ENCODE measurements at regions not wholly inside any gene's neighbourhood (a gene's known extent, or its start where the extent isn't known, plus 50 kb on each side); places are given as distances from the start of the nearest gene placed in this dataset.

DNA sequence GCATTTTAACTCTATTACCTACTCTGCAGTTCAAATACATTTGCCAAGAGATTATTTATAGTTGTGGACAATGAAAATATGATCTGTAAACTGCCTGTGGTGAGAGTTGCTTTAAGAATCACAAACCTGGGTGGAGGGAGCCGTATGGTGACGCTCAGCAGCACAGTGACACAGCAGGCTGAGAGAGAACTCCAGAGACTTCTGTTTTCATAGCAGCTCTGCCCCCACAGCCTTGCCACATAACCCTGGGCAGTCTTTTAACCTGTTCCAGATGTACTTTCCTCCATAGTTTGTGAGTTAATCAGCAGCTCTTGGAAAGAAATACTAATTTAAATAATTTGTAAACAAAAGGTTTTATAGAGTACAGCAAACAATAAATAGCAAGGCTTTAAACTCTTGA lies 450.5 kb downstream of the ELAVL2 start:
- Histone ChIP-seq H3K27ac (ENCODE audit: low read depth, low read length) (no peak overlapping the region), H3K4me3 (ENCODE audit: low read length) (no peak overlapping the region), H3K36me3 (ENCODE audit: control insufficient read depth, insufficient read depth, low read length) (no peaks in the 10 kb centered on the region), H3K4me1 (ENCODE audit: control insufficient read depth, insufficient read depth, low read length) (no peaks in the 10 kb centered on the region), H3K9ac (ENCODE audit: low read length) (no peak overlapping the region), H3K27me3 (ENCODE audit: control insufficient read depth, insufficient read depth, low read length) (no peaks in the 10 kb centered on the region)

GRCh38 chr9:23379842-23380241 lies 446.2 kb downstream of the ELAVL2 start:
- no peaks in the 10 kb centered on the region for H3K4me1 ChIP-seq (ENCODE audit: control insufficient read depth, insufficient read depth, low read length)
- no peak overlapping the region for H3K4me3 ChIP-seq (ENCODE audit: low read length)
- no peaks in the 10 kb centered on the region for H3K36me3 ChIP-seq (ENCODE audit: control insufficient read depth, insufficient read depth, low read length)
- H3K27me3 ChIP-seq (ENCODE audit: control insufficient read depth, insufficient read depth, low read length): no peaks in the 10 kb centered on the region
- H3K9ac ChIP-seq (ENCODE audit: low read length): no peak overlapping the region
- H3K27ac ChIP-seq (ENCODE audit: low read depth, low read length): no peak overlapping the region

- H3K27ac ChIP-seq (ENCODE audit: low read depth, low read length): no peak overlapping the region
- no peaks in the 10 kb centered on the region for H3K4me1 ChIP-seq (ENCODE audit: control insufficient read depth, insufficient read depth, low read length)
- H3K4me3 ChIP-seq (ENCODE audit: low read length): no peak overlapping the region
- H3K9ac ChIP-seq (ENCODE audit: low read length): no peak overlapping the region
- no peaks in the 10 kb centered on the region for H3K27me3 ChIP-seq (ENCODE audit: control insufficient read depth, insufficient read depth, low read length)
- H3K36me3 ChIP-seq (ENCODE audit: control insufficient read depth, insufficient read depth, low read length): no peaks in the 10 kb centered on the region
Observed at GRCh38 chr9:23380821-23381220, 445.2 kb downstream of the ELAVL2 start.

GRCh38 chr9:23382418-23382817 lies 443.6 kb downstream of the ELAVL2 start:
- Histone ChIP-seq H3K27me3 (ENCODE audit: control insufficient read depth, insufficient read depth, low read length) (no peaks in the 10 kb centered on the region), H3K36me3 (ENCODE audit: control insufficient read depth, insufficient read depth, low read length) (no peaks in the 10 kb centered on the region), H3K27ac (ENCODE audit: low read depth, low read length) (no peak overlapping the region), H3K4me3 (ENCODE audit: low read length) (no peak overlapping the region), H3K9ac (ENCODE audit: low read length) (no peak overlapping the region), H3K4me1 (ENCODE audit: control insufficient read depth, insufficient read depth, low read length) (no peaks in the 10 kb centered on the region)

GRCh38 chr9:23394189-23394588 lies 431.9 kb downstream of the ELAVL2 start:
- H3K4me1 ChIP-seq (ENCODE audit: control insufficient read depth, insufficient read depth, low read length): no peaks in the 10 kb centered on the region
- H3K36me3 ChIP-seq (ENCODE audit: control insufficient read depth, insufficient read depth, low read length): no peaks in the 10 kb centered on the region
- H3K9ac ChIP-seq (ENCODE audit: low read length): no peak overlapping the region
- H3K4me3 ChIP-seq (ENCODE audit: low read length): no peak overlapping the region
- no peak overlapping the region for H3K27ac ChIP-seq (ENCODE audit: low read depth, low read length)
- no peaks in the 10 kb centered on the region for H3K27me3 ChIP-seq (ENCODE audit: control insufficient read depth, insufficient read depth, low read length)

DNA sequence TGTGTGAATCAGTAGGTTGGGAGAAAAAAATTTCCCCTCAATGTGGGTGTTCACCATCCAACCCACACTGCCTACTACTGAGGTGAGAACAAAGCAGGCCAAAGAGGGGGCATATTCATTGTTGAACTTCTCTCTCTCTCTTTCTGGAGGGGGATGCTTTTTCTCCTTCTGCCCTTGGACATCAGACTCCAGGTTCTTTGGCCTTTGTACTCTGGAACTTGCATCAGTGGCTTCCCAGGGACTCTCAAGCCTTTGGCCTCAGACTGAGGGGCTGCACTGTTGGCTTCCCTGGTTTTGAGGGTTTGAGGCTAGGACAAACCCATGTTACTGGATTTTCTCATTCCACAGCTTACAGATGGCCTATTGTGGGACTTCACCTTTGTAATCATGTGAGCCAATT lies 417.2 kb downstream of the ELAVL2 start:
- Histone ChIP-seq H3K27ac (ENCODE audit: low read depth, low read length) (no peak overlapping the region), H3K36me3 (ENCODE audit: control insufficient read depth, insufficient read depth, low read length) (no peaks in the 10 kb centered on the region), H3K4me1 (ENCODE audit: control insufficient read depth, insufficient read depth, low read length) (no peaks in the 10 kb centered on the region), H3K27me3 (ENCODE audit: control insufficient read depth, insufficient read depth, low read length) (no peaks in the 10 kb centered on the region), H3K9ac (ENCODE audit: low read length) (no peak overlapping the region), H3K4me3 (ENCODE audit: low read length) (no peak overlapping the region)

DNA sequence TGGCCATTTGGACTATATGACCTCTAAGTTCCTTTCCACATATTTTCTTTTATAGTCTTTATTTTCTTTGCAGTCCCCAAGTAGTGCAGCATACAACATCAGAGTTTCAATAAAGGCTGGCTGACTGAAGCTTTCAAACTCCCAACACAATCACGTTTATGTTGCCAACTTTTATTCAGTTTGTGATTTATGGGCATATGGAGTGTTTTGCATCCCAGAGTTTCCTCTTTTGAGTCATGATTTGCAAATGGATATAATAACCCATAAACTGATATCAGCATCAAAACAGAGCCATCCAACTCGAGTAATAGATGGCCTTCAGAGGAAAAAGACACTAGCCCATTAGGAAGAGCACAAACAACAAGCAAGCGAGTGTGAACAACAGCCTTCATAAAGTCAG lies 414.0 kb downstream of the ELAVL2 start:
- H3K27me3 ChIP-seq (ENCODE audit: control insufficient read depth, insufficient read depth, low read length): no peaks in the 10 kb centered on the region
- no peaks in the 10 kb centered on the region for H3K36me3 ChIP-seq (ENCODE audit: control insufficient read depth, insufficient read depth, low read length)
- H3K27ac ChIP-seq (ENCODE audit: low read depth, low read length): no peak overlapping the region
- no peaks in the 10 kb centered on the region for H3K4me1 ChIP-seq (ENCODE audit: control insufficient read depth, insufficient read depth, low read length)
- no peak overlapping the region for H3K9ac ChIP-seq (ENCODE audit: low read length)
- H3K4me3 ChIP-seq (ENCODE audit: low read length): no peak overlapping the region

DNA sequence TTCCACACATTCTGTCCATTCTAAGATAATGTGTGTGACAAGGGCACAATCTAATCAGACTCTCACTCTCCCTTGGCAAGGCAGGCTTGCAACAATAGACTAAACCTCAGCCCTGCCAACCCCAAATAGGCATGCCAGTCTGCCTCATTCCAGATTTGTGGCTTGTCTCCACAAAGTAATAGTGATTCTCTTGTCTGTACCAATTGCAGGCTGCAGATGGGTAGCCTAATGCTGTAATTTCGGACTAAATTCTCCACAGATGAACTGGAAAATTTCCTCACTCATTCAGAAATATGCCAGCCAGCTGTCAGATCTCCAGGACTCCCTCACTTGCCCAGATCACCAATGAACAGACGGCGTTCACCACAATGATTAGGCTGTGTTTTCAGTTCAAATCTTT lies 413.6 kb downstream of the ELAVL2 start:
- Histone ChIP-seq H3K9ac (ENCODE audit: low read length) (no peak overlapping the region), H3K4me1 (ENCODE audit: control insufficient read depth, insufficient read depth, low read length) (no peaks in the 10 kb centered on the region), H3K27ac (ENCODE audit: low read depth, low read length) (no peak overlapping the region), H3K36me3 (ENCODE audit: control insufficient read depth, insufficient read depth, low read length) (no peaks in the 10 kb centered on the region), H3K27me3 (ENCODE audit: control insufficient read depth, insufficient read depth, low read length) (no peaks in the 10 kb centered on the region), H3K4me3 (ENCODE audit: low read length) (no peak overlapping the region)

- Histone ChIP-seq H3K4me1 (ENCODE audit: control insufficient read depth, insufficient read depth, low read length) (no peaks in the 10 kb centered on the region), H3K36me3 (ENCODE audit: control insufficient read depth, insufficient read depth, low read length) (no peaks in the 10 kb centered on the region), H3K4me3 (ENCODE audit: low read length) (no peak overlapping the region), H3K9ac (ENCODE audit: low read length) (no peak overlapping the region), H3K27ac (ENCODE audit: low read depth, low read length) (no peak overlapping the region), H3K27me3 (ENCODE audit: control insufficient read depth, insufficient read depth, low read length) (no peaks in the 10 kb centered on the region)
Observed at GRCh38 chr9:23413541-23413940, 412.5 kb downstream of the ELAVL2 start.

GRCh38 chr9:23423999-23424398 lies 402.0 kb downstream of the ELAVL2 start:
- Histone ChIP-seq H3K4me3 (ENCODE audit: low read length) (no peak overlapping the region), H3K36me3 (ENCODE audit: control insufficient read depth, insufficient read depth, low read length) (no peaks in the 10 kb centered on the region), H3K4me1 (ENCODE audit: control insufficient read depth, insufficient read depth, low read length) (no peaks in the 10 kb centered on the region), H3K27ac (ENCODE audit: low read depth, low read length) (no peak overlapping the region), H3K27me3 (ENCODE audit: control insufficient read depth, insufficient read depth, low read length) (no peaks in the 10 kb centered on the region), H3K9ac (ENCODE audit: low read length) (no peak overlapping the region)

GRCh38 chr9:23426144-23426543 lies 399.9 kb downstream of the ELAVL2 start:
- Histone ChIP-seq H3K4me3 (ENCODE audit: low read length) (no peak overlapping the region), H3K4me1 (ENCODE audit: control insufficient read depth, insufficient read depth, low read length) (no peaks in the 10 kb centered on the region), H3K27me3 (ENCODE audit: control insufficient read depth, insufficient read depth, low read length) (no peaks in the 10 kb centered on the region), H3K27ac (ENCODE audit: low read depth, low read length) (no peak overlapping the region), H3K9ac (ENCODE audit: low read length) (no peak overlapping the region), H3K36me3 (ENCODE audit: control insufficient read depth, insufficient read depth, low read length) (no peaks in the 10 kb centered on the region)

DNA sequence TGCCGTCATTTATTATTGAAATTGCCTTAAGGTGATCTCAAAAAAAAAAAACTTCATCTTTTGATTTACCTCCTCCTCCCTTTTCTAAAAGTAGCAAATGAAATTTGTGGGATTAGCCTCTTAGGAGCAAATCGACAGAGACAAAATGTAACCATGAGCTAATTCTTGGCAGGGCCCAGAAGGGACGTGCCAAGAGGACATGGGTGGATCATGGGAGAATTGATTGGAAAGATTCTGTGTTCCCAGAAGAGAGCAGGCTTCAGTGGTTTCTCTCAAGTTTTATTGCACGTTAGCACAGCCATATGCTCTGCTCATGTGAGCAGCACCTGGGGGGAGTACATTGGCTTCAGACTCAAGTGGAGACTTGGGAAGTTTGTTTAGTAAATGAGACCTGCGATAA lies 394.6 kb downstream of the ELAVL2 start:
- Histone ChIP-seq H3K27me3 (ENCODE audit: control insufficient read depth, insufficient read depth, low read length) (no peaks in the 10 kb centered on the region), H3K4me1 (ENCODE audit: control insufficient read depth, insufficient read depth, low read length) (no peaks in the 10 kb centered on the region), H3K36me3 (ENCODE audit: control insufficient read depth, insufficient read depth, low read length) (no peaks in the 10 kb centered on the region), H3K27ac (ENCODE audit: low read depth, low read length) (no peak overlapping the region), H3K4me3 (ENCODE audit: low read length) (no peak overlapping the region), H3K9ac (ENCODE audit: low read length) (no peak overlapping the region)

DNA sequence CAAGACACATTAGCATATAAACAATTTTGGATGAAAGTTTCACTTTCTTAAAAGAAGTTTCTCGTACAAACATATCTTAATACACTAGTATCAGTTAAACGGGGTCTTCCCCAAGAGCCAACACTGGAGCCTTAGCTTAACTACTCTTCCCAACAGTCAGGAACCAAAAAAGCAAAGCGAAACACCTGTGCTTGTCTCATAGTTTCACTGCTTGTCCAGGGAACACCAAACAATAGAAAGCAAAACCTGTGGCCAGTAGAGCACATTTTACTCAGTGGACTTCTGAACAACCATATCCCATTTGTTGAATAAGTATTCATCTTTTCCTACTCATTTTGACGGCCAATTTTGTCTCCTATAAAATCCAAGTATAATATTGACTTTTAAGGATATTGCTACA lies 391.4 kb downstream of the ELAVL2 start:
- Histone ChIP-seq H3K36me3 (ENCODE audit: control insufficient read depth, insufficient read depth, low read length) (no peaks in the 10 kb centered on the region), H3K9ac (ENCODE audit: low read length) (no peak overlapping the region), H3K27ac (ENCODE audit: low read depth, low read length) (no peak overlapping the region), H3K27me3 (ENCODE audit: control insufficient read depth, insufficient read depth, low read length) (no peaks in the 10 kb centered on the region), H3K4me1 (ENCODE audit: control insufficient read depth, insufficient read depth, low read length) (no peaks in the 10 kb centered on the region), H3K4me3 (ENCODE audit: low read length) (no peak overlapping the region)
